GM19193 (cell line): ENCODE measurements at regions not wholly inside any gene's neighbourhood (a gene's known extent, or its start where the extent isn't known, plus 50 kb on each side); places are given as distances from the start of the nearest gene placed in this dataset.

Experiments used
- POLR2A ChIP-seq: IDR thresholded peaks from 4 replicates; pipeline ENCODE4 v1.6.1; 2011; ENCODE audit not compliant: insufficient read depth, insufficient read length; ENCODE audit errors: extremely low read depth

GRCh38 chr12:123085730-123086487 is 65.0 kb downstream of the PITPNM2 start:
- TF ChIP-seq POLR2A: no peak

- no peak for TF ChIP-seq POLR2A
Measured at GRCh38 chr12:123085066-123085465, 65.8 kb downstream of the PITPNM2 start.

- peak; percentile 63 for TF ChIP-seq POLR2A
Measured at GRCh38 chr12:123083661-123084571, 67.0 kb downstream of the PITPNM2 start.

- TF ChIP-seq POLR2A: no peak
Measured at GRCh38 chr12:123080634-123081033, 70.3 kb downstream of the PITPNM2 start.

GRCh38 chr12:123078531-123079155 is 72.2 kb downstream of the PITPNM2 start:
- TF ChIP-seq POLR2A: no peak

- no peak for TF ChIP-seq POLR2A
Measured at GRCh38 chr12:123078120-123078465, 72.8 kb downstream of the PITPNM2 start.

GRCh38 chr12:123077298-123078119 is 73.4 kb downstream of the PITPNM2 start:
- no peak for TF ChIP-seq POLR2A

GRCh38 chr12:123076604-123077297 is 74.1 kb downstream of the PITPNM2 start:
- TF ChIP-seq POLR2A: no peak

GRCh38 chr12:123075646-123076171 is 75.2 kb downstream of the PITPNM2 start:
- TF ChIP-seq POLR2A: no peak

GRCh38 chr12:123075087-123075645 is 75.7 kb downstream of the PITPNM2 start:
- TF ChIP-seq POLR2A: no peak

- no peak for TF ChIP-seq POLR2A
Measured at GRCh38 chr12:123073962-123074801, 76.7 kb downstream of the PITPNM2 start.

- TF ChIP-seq POLR2A: no peak
Measured at GRCh38 chr12:123073292-123073691, 77.6 kb downstream of the PITPNM2 start.

- no peak for TF ChIP-seq POLR2A
Measured at GRCh38 chr12:123071857-123072256, 79.0 kb downstream of the PITPNM2 start.
